ENCODE measurements at regions not wholly inside any gene's neighbourhood (a gene's known extent, or its start where the extent isn't known, plus 50 kb on each side); places are given as distances from the start of the nearest gene placed in this dataset.
"Not testable (repeated sequence)": the region's sequence is repeated elsewhere in the genome, so short reads cannot be mapped to it uniquely, and the experiment has no call there.

GRCh38 chr18:38575023-38575422 is 1009.4 kb upstream of the CELF4 start:
- no peak for DNase-seq

- peak in 2 of 3 experiments; percentile 77 to 95 for DNase-seq
Measured at GRCh38 chr18:38572554-38573111, 1007.0 kb upstream of the CELF4 start.

GRCh38 chr18:38571651-38572050 is 1006.1 kb upstream of the CELF4 start:
- no peak for DNase-seq

GRCh38 chr18:38565513-38565912 is 999.9 kb upstream of the CELF4 start:
- no peak for DNase-seq

DNA sequence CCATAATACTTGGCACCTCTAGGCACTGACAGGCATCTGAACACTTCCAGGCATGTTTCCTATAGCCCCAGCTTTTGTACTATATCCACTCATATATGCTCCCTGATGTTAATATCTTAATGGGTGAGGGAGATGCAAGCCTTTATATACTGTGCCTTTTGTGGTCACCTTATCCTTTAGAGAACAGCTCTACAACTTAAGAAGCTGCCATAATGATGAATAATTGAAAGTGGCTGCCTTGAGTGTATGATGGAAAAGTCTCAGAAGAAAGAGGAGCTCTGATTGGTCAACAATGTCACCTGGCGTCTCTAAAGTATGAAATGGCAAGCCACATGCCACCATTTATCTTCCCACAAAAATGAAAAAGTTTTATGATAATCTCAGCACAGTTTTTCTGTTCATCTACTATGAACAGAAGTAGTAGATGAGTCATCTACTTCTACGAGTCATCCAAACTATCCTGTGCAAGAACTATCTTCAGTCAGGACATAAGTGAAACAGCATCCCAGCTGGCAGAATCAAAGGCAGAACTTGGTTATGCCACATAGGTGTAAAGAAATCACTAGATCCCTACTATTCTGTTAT is 997.9 kb upstream of the CELF4 start:
- no peak for DNase-seq

GRCh38 chr18:38557006-38557405 is 991.4 kb upstream of the CELF4 start:
- DNase-seq, result no peak

GRCh38 chr18:38552732-38553321 is 987.2 kb upstream of the CELF4 start:
- no peak for DNase-seq

DNA sequence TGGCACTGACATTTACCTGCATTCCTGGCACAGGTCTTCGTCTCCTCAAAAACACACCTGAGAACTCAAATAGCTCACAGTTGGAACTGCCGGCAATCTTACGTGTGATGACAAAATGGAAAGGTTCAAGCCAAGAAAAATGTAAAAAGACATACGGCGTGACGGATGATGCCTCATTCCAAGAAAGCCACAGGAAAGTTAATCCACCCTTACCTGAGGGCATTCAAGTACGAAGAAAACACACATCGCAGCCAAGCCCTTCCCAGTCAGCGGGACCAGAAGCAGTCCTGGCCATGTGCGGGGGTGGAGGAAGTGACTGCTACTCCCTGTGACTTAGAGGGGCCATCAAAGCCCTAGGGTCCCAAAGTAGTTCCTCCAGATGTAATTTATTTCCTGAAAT is 986.3 kb upstream of the CELF4 start:
- no peak for DNase-seq

GRCh38 chr18:38545071-38545470 is 979.5 kb upstream of the CELF4 start:
- peak; percentile 7 to 37 (median 19) for DNase-seq

DNA sequence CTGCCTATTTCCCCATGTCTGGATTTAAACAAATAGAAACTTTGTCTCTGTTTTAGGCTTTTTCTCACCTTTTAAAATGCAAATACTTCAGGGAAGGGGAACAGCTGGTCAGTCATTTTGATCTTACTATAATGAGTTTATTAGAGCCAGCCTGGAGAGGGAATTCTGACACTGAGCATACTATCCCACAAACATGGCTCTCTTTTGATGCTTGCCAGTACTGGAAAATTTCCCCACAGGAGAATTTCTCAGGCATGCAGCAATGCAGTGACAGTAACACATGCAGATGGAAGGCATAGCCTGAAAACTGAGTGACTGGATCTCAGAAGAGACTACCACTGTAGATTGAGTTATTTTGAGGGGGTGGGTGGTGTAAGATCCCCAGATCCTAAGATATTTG is 974.3 kb upstream of the CELF4 start:
- no peak for DNase-seq

DNA sequence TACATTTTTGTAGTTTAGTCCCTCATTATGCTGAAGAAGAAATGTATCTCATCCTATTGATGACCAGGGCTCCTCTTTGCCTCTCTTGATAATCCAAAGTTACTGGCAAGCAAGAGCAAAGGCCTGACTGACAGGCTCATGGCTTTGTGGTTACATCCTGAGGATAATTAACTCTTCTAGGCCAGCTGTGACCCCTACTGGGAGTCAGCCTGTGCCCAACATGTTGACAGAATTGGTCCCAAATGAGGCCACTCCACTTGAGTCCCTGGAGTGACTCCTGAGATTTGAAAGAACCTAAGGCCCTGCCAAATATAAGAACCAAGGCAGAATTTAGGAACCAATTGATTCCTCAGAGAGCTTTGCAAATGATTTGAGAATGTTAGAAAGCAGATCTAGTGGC is 973.8 kb upstream of the CELF4 start:
- DNase-seq, result peak; percentile 6 to 69 (median 37)

DNA sequence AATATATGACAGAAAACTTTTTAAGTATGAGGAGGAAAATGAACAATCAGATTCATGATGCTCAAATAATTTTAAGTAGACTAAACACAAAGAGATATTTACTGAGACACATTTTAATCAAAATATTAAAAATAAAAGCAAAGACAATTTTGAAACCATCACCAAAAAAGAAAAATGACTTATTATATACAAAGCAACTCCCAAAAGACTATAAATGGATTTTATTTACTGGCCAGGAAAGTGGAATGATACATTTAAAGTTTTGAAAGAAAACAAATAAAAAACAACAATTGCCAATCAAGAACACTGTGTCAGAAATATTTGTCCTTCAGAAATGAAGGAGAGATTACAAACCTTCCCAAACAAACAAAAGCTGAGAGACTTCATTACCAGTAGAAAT is 968.5 kb upstream of the CELF4 start:
- no peak for DNase-seq

GRCh38 chr18:38526922-38527321 is 961.3 kb upstream of the CELF4 start:
- DNase-seq, result peak in 1 of 3 experiments; percentile 34

- DNase-seq, result peak in 1 of 3 experiments; percentile 17
Measured at GRCh38 chr18:38525039-38525438, 959.4 kb upstream of the CELF4 start.

GRCh38 chr18:38520786-38521185 is 955.2 kb upstream of the CELF4 start:
- peak in 1 of 3 experiments; percentile 58 for DNase-seq

DNA sequence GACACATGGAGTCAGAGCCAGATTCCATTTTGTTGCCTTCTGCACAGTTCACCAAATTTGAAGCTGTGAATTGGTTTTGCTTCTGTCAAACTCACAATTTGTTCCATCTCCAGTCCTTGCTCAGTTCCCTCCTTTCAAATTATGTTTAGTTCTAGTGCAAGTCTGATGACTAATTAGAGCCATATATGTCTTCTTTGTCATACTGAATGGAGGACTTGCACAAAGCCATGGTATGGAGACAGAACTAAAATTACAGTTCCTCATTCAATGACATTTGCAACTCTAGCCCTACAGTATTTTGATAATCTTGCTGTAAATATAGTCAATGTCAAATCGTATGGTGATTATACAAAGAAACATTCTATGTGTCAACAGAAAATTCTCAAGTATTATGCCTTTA is 936.9 kb upstream of the CELF4 start:
- DNase-seq, result no peak

DNA sequence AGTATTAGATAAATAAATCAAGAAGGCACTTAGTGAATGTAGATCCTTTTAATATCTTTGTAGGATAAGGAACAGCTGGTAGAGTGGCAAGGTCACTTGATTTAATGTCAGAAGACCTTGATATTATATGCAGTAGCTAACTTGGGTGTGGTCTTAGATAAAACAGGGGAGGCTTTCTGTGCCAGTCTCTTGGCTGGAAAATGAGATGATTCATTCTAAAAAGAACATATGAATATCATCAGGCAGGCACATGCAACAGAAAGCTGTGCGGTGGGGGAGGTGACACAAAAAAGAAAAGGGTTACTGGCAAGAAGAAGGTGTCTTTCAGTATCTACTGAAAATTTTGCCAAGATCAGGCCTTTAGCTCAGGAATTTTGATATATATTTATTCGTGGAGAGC is 931.7 kb upstream of the CELF4 start:
- no peak for DNase-seq

DNA sequence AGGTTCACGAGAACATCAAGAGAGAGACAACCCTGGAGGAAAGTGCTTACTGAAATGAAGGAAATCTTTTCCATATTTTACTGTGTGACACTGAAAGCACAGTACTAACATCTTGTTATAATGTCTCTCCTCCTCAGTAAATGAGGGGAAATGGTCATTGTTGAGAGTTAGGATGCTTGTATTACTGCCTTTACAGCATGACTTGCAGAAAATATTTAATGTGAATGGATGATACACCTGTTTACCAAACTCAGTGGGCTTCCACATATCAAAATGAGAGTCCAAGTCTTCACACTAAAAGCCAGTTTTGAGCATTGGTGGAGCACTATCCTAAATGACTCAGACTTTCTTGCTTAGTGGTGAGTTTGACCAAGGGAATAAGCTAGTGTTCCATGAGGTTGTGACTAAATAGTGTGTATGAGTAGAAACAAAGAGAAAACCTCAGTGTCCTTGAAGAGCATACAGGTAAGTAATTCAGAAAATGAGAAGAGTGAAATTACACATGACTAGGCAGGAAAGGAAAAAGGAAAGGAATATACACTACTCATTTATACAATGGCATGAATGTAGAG is 930.7 kb upstream of the CELF4 start:
- DNase-seq, result no peak

DNA sequence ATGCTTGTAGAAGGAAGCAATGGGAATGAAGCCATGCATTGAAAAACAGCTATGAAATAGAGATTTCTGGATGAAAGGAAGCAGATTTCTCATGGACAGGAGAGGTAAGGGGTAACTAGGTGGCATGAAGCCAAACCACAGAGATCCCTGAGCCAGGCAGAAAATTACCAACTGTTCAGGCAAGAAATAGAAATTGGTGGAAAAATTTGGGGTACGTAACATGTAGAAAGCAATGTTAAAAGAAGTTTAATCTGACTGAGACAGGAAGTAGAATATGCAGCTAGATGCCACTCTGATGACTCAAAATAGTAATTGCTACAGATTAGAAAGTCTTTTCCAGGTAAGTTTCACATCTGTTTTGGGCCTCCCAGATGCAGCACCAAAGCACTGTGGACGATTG is 928.5 kb upstream of the CELF4 start:
- no peak for DNase-seq

GRCh38 chr18:38491195-38491594 is 925.6 kb upstream of the CELF4 start:
- no peak for DNase-seq

- DNase-seq, result not testable (repeated sequence)
Measured at GRCh38 chr18:38489721-38490120, 924.1 kb upstream of the CELF4 start.

DNA sequence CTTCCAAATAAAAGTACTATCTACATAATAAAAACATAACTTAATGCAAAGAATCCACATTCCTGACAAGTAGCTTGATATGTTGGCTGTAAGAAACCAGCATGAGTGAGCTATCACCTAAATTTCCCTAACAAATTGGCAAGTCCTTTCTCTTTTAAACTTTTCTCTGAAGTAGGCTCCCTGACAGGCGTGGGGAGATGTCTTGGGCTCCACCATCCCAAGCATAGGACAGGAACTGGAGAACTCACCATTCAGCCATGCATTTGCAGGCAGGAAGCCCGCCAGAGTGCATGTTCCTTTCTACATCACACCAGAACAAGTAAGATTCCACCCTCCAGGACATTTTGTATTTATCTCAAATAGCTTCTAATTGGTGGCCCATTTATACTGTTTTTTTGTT is 921.9 kb upstream of the CELF4 start:
- no peak for DNase-seq

GRCh38 chr18:38483326-38483725 is 917.7 kb upstream of the CELF4 start:
- DNase-seq, result no peak

- DNase-seq, result peak in 1 of 3 experiments; percentile 11
Measured at GRCh38 chr18:38481576-38481975, 916.0 kb upstream of the CELF4 start.

Data from NCI-H1417 (cell line).